ENCODE measurements at regions not wholly inside any gene's neighbourhood (a gene's known extent, or its start where the extent isn't known, plus 50 kb on each side); places are given as distances from the start of the nearest gene placed in this dataset.

- Histone ChIP-seq H3K36me3 (no peaks in the 10 kb centered on the region), H3K4me3 (no peak overlapping the region), H3K4me1 (no peaks in the 10 kb centered on the region), H3K9me3 (peaks cover 0 to 4% (median 0%) of the 10 kb centered on the region in 8 donors), H3K27ac (no peak overlapping the region), H3K27me3 (replicated peaks in 1 of 7) (no peaks in the 10 kb centered on the region)
- 29 to 40% (median 32%) methylated on average over 14 of the region's 14 CpGs for WGBS, 5 donors
- intact Hi-C loops (cut with DNase I; ENCODE audit: low total_unique reads), result no loop called here
- DNase-seq, result no peak
- TF ChIP-seq CTCF (IDR thresholded peaks at IDR 0.05 in 8 of 11, conservative IDR thresholded peaks at IDR 0.05 in 3 of 11), result peak in 3 of 11 experiments; percentile 8 to 54 (median 19)
- TF ChIP-seq POLR2A (IDR thresholded peaks at IDR 0.05), result no peak
- no peak for TF ChIP-seq POLR2AphosphoS5 (IDR thresholded peaks at IDR 0.05)
Measured at GRCh38 chr12:125773033-125773640, 707.9 kb downstream of the AACS start.

- Histone ChIP-seq H3K27ac (no peak overlapping the region), H3K9me3 (peaks cover 0 to 4% (median 0%) of the 10 kb centered on the region in 8 donors), H3K27me3 (replicated peaks in 1 of 7) (no peaks in the 10 kb centered on the region), H3K36me3 (no peaks in the 10 kb centered on the region), H3K4me1 (no peaks in the 10 kb centered on the region), H3K4me3 (no peak overlapping the region)
- DNase-seq, result no peak
- intact Hi-C loops (cut with DNase I; ENCODE audit: low total_unique reads), result no loop called here
- TF ChIP-seq POLR2AphosphoS5 (IDR thresholded peaks at IDR 0.05), result no peak
- no peak for TF ChIP-seq CTCF (IDR thresholded peaks at IDR 0.05 in 8 of 11, conservative IDR thresholded peaks at IDR 0.05 in 3 of 11)
- no peak for TF ChIP-seq POLR2A (IDR thresholded peaks at IDR 0.05)
- 92 to 95% (median 95%) methylated on average over 3 of the region's 3 CpGs for WGBS, 5 donors
Measured at GRCh38 chr12:125775507-125775906, 710.3 kb downstream of the AACS start.

- H3K4me3 ChIP-seq, result no peak overlapping the region
- H3K27me3 ChIP-seq (replicated peaks in 1 of 7), result no peaks in the 10 kb centered on the region
- H3K4me1 ChIP-seq, result no peaks in the 10 kb centered on the region
- 79 to 85% (median 82%) methylated on average over 3 of the region's 3 CpGs for WGBS, 5 donors
- TF ChIP-seq POLR2A (IDR thresholded peaks at IDR 0.05) (no peak), POLR2AphosphoS5 (IDR thresholded peaks at IDR 0.05) (no peak), CTCF (IDR thresholded peaks at IDR 0.05 in 8 of 11, conservative IDR thresholded peaks at IDR 0.05 in 3 of 11) (no peak)
- H3K9me3 ChIP-seq, result peaks cover 0 to 4% (median 0%) of the 10 kb centered on the region in 8 donors
- intact Hi-C loops (cut with DNase I; ENCODE audit: low total_unique reads), result no loop called here
- H3K36me3 ChIP-seq, result no peaks in the 10 kb centered on the region
- no peak for DNase-seq
- no peak overlapping the region for H3K27ac ChIP-seq
Measured at GRCh38 chr12:125776212-125776611, 711.0 kb downstream of the AACS start.

- TF ChIP-seq POLR2A (IDR thresholded peaks at IDR 0.05), result no peak
- TF ChIP-seq CTCF (IDR thresholded peaks at IDR 0.05 in 8 of 11, conservative IDR thresholded peaks at IDR 0.05 in 3 of 11), result no peak
- no peak for TF ChIP-seq POLR2AphosphoS5 (IDR thresholded peaks at IDR 0.05)
- H3K9me3 ChIP-seq, result peaks cover 0 to 30% (median 19%) of the 10 kb centered on the region in 8 donors
- H3K4me1 ChIP-seq, result no peaks in the 10 kb centered on the region
- intact Hi-C loops (cut with DNase I; ENCODE audit: low total_unique reads), result no loop called here
- no peak for DNase-seq
- no peak overlapping the region for H3K27ac ChIP-seq
- H3K4me3 ChIP-seq, result no peak overlapping the region
- H3K27me3 ChIP-seq (replicated peaks in 1 of 7), result no peaks in the 10 kb centered on the region
- H3K36me3 ChIP-seq, result no peaks in the 10 kb centered on the region
- 44 to 68% (median 63%) methylated on average over 2 of the region's 2 CpGs for WGBS, 5 donors
Measured at GRCh38 chr12:125786143-125786542, 720.9 kb downstream of the AACS start.
